Testis (tissue), 2 donors: ENCODE measurements at regions not wholly inside any gene's neighbourhood (a gene's known extent, or its start where the extent isn't known, plus 50 kb on each side); places are given as distances from the start of the nearest gene placed in this dataset.

ENCODE experiments used
- CTCF ChIP-seq, 3 experiments: fragments of 450-650 bp in 2 of 3; fragments of 200-600 bp in 1 of 3; sonication (generic) in 1 of 3; IDR thresholded peaks; one replicate each; pipeline ENCODE4 v1.5.1; 2016 to 2019; ENCODE audit warnings: antibody characterized with exemption in 3 of 3, mild to moderate bottlenecking in 2 of 3, moderate library complexity in 1 of 3
- POLR2A ChIP-seq: fragments of 450-650 bp; IDR thresholded peaks from one replicate; pipeline ENCODE4 v1.6.1; 2017; ENCODE audit warnings: antibody characterized with exemption, mild to moderate bottlenecking, moderate library complexity

- TF ChIP-seq POLR2A (no peak), CTCF (IDR thresholded peaks at IDR 0.05) (no peak)
Measured at GRCh38 chr11:37336401-37336800, 738.4 kb upstream of the RAG2 start.
